Endothelial cell of umbilical vein (primary cell): ENCODE measurements at regions not wholly inside any gene's neighbourhood (a gene's known extent, or its start where the extent isn't known, plus 50 kb on each side); places are given as distances from the start of the nearest gene placed in this dataset.

Experiments used
- POLR2A ChIP-seq: IDR thresholded peaks from 2 replicates; pipeline ENCODE4 v1.6.1; 2012; ENCODE audit warnings: low read depth, mild to moderate bottlenecking, control low read depth, low read length
- TF ChIP-seq, protein P1 (sequence below), 2 donors: IDR thresholded peaks; 1 replicate in 1 of 2; 2 replicates in 1 of 2; pipeline ENCODE4 v1.5.1; 2011; ENCODE audit warnings: low read length in 2 of 2, mild to moderate bottlenecking in 2 of 2, moderate library complexity in 2 of 2, control low read depth in 1 of 2, inconsistent platforms in 1 of 2, low read depth in 1 of 2; ENCODE audit not compliant: insufficient read depth in 1 of 2; ENCODE audit errors: extremely low read depth in 1 of 2

DNA sequence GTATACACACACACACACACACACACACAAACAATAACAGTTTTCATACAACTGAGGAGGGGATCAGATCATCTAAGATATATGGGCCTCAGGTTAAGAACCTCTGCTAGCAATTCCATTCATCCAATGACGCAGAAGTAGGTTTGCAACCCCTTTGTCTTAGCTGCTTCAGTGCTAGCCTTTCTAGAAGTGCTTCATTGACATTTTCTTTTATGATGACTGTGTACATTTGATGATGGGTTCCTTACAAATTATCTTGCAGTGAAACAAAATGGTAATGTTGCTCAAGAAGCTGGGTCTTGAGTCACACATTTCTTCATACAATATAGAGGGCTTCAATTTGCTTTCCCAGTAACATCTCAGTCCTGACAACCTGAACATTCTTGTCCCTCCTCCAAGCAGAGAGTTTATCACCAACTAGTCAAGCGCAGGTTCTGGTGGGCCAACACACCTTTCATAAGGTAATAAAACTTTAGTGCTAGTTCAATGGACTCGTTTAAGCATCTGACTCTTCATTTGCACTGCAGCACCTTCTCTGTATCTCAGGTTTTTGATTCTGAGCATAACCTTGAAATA, 269.5 kb downstream of the CNTN3 start:
- TF ChIP-seq, protein P1, sequence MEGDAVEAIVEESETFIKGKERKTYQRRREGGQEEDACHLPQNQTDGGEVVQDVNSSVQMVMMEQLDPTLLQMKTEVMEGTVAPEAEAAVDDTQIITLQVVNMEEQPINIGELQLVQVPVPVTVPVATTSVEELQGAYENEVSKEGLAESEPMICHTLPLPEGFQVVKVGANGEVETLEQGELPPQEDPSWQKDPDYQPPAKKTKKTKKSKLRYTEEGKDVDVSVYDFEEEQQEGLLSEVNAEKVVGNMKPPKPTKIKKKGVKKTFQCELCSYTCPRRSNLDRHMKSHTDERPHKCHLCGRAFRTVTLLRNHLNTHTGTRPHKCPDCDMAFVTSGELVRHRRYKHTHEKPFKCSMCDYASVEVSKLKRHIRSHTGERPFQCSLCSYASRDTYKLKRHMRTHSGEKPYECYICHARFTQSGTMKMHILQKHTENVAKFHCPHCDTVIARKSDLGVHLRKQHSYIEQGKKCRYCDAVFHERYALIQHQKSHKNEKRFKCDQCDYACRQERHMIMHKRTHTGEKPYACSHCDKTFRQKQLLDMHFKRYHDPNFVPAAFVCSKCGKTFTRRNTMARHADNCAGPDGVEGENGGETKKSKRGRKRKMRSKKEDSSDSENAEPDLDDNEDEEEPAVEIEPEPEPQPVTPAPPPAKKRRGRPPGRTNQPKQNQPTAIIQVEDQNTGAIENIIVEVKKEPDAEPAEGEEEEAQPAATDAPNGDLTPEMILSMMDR (IDR thresholded peaks at IDR 0.05; ENCODE audit: extremely low read depth in 1 of 2, insufficient read depth in 1 of 2, low read depth in 1 of 2, low read length in 2 of 2): no peak
- no peak for TF ChIP-seq POLR2A
